ENCODE measurements at regions not wholly inside any gene's neighbourhood (a gene's known extent, or its start where the extent isn't known, plus 50 kb on each side); places are given as distances from the start of the nearest gene placed in this dataset.

GRCh38 chr10:50993771-50994251, 80.5 kb upstream of the PRKG1 start:
- no peak for TF ChIP-seq CTCF (IDR thresholded peaks at IDR 0.05; ENCODE audit: low read depth, low read length, missing input control)
- no peak for TF ChIP-seq NR2F2 (IDR thresholded peaks at IDR 0.05)
- no peak for TF ChIP-seq REST (IDR thresholded peaks at IDR 0.05)
- TF ChIP-seq SP1 (IDR thresholded peaks at IDR 0.05) = no peak
- TF ChIP-seq GABPA (IDR thresholded peaks at IDR 0.05 in 1 of 2, conservative IDR thresholded peaks at IDR 0.05 in 1 of 2) = no peak
- TF ChIP-seq ZBTB33 (IDR thresholded peaks at IDR 0.05) = no peak
- no peak for TF ChIP-seq TAF1 (conservative IDR thresholded peaks at IDR 0.05)
- no peak for TF ChIP-seq JUND (IDR thresholded peaks at IDR 0.05)
- TF ChIP-seq RAD21 (IDR thresholded peaks at IDR 0.05) = no peak
- TF ChIP-seq ATF3 (IDR thresholded peaks at IDR 0.05) = no peak
- no peak for TF ChIP-seq FOXA1 (IDR thresholded peaks at IDR 0.05)
- TF ChIP-seq FOXA2 (IDR thresholded peaks at IDR 0.05) = no peak
- no peak for TF ChIP-seq HNF4G (IDR thresholded peaks at IDR 0.05)
- TF ChIP-seq EGR1 (IDR thresholded peaks at IDR 0.05; ENCODE audit: low read depth in 2 of 2) = no peak

All from liver (tissue), 3 donors.